SK-N-SH (cell line): ENCODE measurements at regions not wholly inside any gene's neighbourhood (a gene's known extent, or its start where the extent isn't known, plus 50 kb on each side); places are given as distances from the start of the nearest gene placed in this dataset.

Experiments
- CTCF ChIA-PET: fragments of 300-600, 350-600 bp; formaldehyde crosslinking; extraction: SDS; loops from one replicate; lab custom pipeline; 2021; lab: Yijun Ruan, JAX
- POLR2A ChIA-PET: fragments of 350-600 bp; sonication (Branson Sonifier 250); formaldehyde crosslinking; extraction: SDS; loops from one replicate; lab custom pipeline; 2020; ENCODE audit warnings: antibody characterized with exemption, inconsistent platforms; lab: Yijun Ruan, JAX
- DNase-seq: peaks from one replicate; pipeline ENCODE4 v3.0.0; 2012
- H2AFZ ChIP-seq: fragments of 200-600 bp; sonication (generic); 2 replicates; pipeline ENCODE4 v1.8.1; 2016; ENCODE audit warnings: antibody characterized with exemption, mild to moderate bottlenecking, low read depth
- H3F3A ChIP-seq: fragments of 200-600 bp; sonication (generic); replicated peaks from 2 replicates; pipeline ENCODE3; 2016; ENCODE audit warnings: antibody characterized with exemption, mild to moderate bottlenecking; ENCODE audit not compliant: insufficient read depth
- H3K27ac ChIP-seq, 2 experiments: fragments of 200-500 bp in 1 of 2; fragments of 200-600 bp in 1 of 2; sonication (Bioruptor generic) in 1 of 2; sonication (generic), shearing (Covaris generic) in 1 of 2; 2 replicates each; pipeline versions ENCODE4 v1.5.1 to v1.6.1; 2014 to 2016; ENCODE audit warnings: low read depth in 2 of 2, inconsistent platforms in 1 of 2, low read length in 1 of 2, mild to moderate bottlenecking in 1 of 2, mixed read lengths in 1 of 2
- H3K27me3 ChIP-seq: fragments of 200-600 bp; sonication (generic), shearing (Covaris generic); 2 replicates; pipeline ENCODE4 v1.6.1; 2016; ENCODE audit warnings: mixed run types; ENCODE audit not compliant: insufficient read depth
- H3K36me3 ChIP-seq, 2 experiments: fragments of 200-500 bp in 1 of 2; fragments of 200-600 bp in 1 of 2; sonication (Bioruptor generic) in 1 of 2; sonication (generic) in 1 of 2; replicated peaks in 1 of 2; 2 replicates each; pipeline versions ENCODE3 to v1.5.1; 2014 to 2016; ENCODE audit warnings: low read length in 1 of 2, mild to moderate bottlenecking in 1 of 2; ENCODE audit not compliant: insufficient read depth in 2 of 2, control insufficient read depth in 1 of 2
- H3K4me1 ChIP-seq, 2 experiments: fragments of 200-500 bp in 1 of 2; fragments of 200-600 bp in 1 of 2; sonication (Bioruptor generic) in 1 of 2; sonication (generic), shearing (Covaris generic) in 1 of 2; 2 replicates each; pipeline versions ENCODE4 v1.5.1 to v1.6.1; 2014 to 2016; ENCODE audit warnings: low read depth in 1 of 2, low read length in 1 of 2, mixed run types in 1 of 2; ENCODE audit not compliant: insufficient read depth in 2 of 2, control insufficient read depth in 1 of 2
- H3K4me2 ChIP-seq: fragments of 200-600 bp; sonication (generic), shearing (Covaris generic); 2 replicates; pipeline ENCODE4 v1.6.1; 2017; ENCODE audit warnings: mixed run types
- H3K4me3 ChIP-seq, 2 experiments: fragments of 200-500 bp in 1 of 2; fragments of 200-600 bp in 1 of 2; sonication (Bioruptor generic) in 1 of 2; sonication (generic), shearing (Covaris generic) in 1 of 2; 2 replicates each; pipeline versions ENCODE4 v1.5.1 to v1.8.1; 2014 to 2016; ENCODE audit warnings: low read depth in 2 of 2, inconsistent platforms in 1 of 2, low read length in 1 of 2, mild to moderate bottlenecking in 1 of 2, mixed read lengths in 1 of 2, moderate library complexity in 1 of 2
- H3K79me2 ChIP-seq: fragments of 200-600 bp; sonication (generic); 2 replicates; pipeline ENCODE4 v1.8.1; 2017; ENCODE audit warnings: mild to moderate bottlenecking; ENCODE audit not compliant: insufficient read depth
- H3K9ac ChIP-seq: fragments of 200-600 bp; sonication (generic); 2 replicates; pipeline ENCODE4 v1.6.1; 2017; ENCODE audit warnings: mixed run types
- H3K9me2 ChIP-seq: fragments of 200-600 bp; sonication (generic); 2 replicates; pipeline ENCODE4 v1.6.1; 2017; ENCODE audit warnings: mixed run types
- H3K9me3 ChIP-seq: fragments of 200-600 bp; sonication (generic); 2 replicates; pipeline ENCODE4 v1.6.1; 2017; ENCODE audit warnings: mixed run types, mild to moderate bottlenecking, moderate library complexity
- H4K20me1 ChIP-seq: fragments of 200-600 bp; sonication (generic); 2 replicates; pipeline ENCODE4 v1.6.1; 2017; ENCODE audit warnings: mild to moderate bottlenecking, mixed run types; ENCODE audit not compliant: insufficient read depth
- EP300 ChIP-seq, 2 experiments: IDR thresholded peaks; 2 replicates each; pipeline versions ENCODE4 v1.4.0 to v1.6.1; 2012; ENCODE audit warnings: borderline replicate concordance in 1 of 2, low read depth in 1 of 2, low read length in 1 of 2
- EZH2phosphoT487 ChIP-seq: fragments of 200-600 bp; sonication (generic); IDR thresholded peaks from 2 replicates; pipeline ENCODE4 v1.6.1; 2017; ENCODE audit warnings: low read depth, mixed run types, mild to moderate bottlenecking, antibody characterized with exemption, moderate library complexity, borderline replicate concordance
- FOSL2 ChIP-seq: IDR thresholded peaks from 2 replicates; pipeline ENCODE4 v1.4.0; 2012; ENCODE audit warnings: low read depth, mild to moderate bottlenecking, moderate library complexity, borderline replicate concordance
- MAX ChIP-seq: IDR thresholded peaks from 2 replicates; pipeline ENCODE4 v1.4.0; 2012; ENCODE audit warnings: low read depth
- MEF2A ChIP-seq: IDR thresholded peaks from 2 replicates; pipeline ENCODE4 v1.4.0; 2012; ENCODE audit warnings: low read depth, borderline replicate concordance
- NFIC ChIP-seq: IDR thresholded peaks from 2 replicates; pipeline ENCODE4 v1.4.0; 2012; ENCODE audit warnings: borderline replicate concordance
- NRF1 ChIP-seq: IDR thresholded peaks from 2 replicates; pipeline ENCODE4 v1.6.1; 2012; ENCODE audit warnings: low read depth, mild to moderate bottlenecking, low read length
- PBX3 ChIP-seq: IDR thresholded peaks from 2 replicates; pipeline ENCODE4; 2012
- RAD21 ChIP-seq: IDR thresholded peaks from 2 replicates; pipeline ENCODE4 v1.6.1; 2012; ENCODE audit warnings: mild to moderate bottlenecking, low read length
- RCOR1 ChIP-seq: fragments of 150-350 bp; IDR thresholded peaks from 2 replicates; pipeline ENCODE4 v1.6.1; 2017; ENCODE audit warnings: antibody characterized with exemption, low read length
- REST ChIP-seq: IDR thresholded peaks from 2 replicates; pipeline ENCODE4 v1.6.1; 2012; ENCODE audit warnings: mild to moderate bottlenecking, low read depth, low read length, moderate library complexity
- RFX5 ChIP-seq: IDR thresholded peaks from 2 replicates; pipeline ENCODE4 v1.6.1; 2012; ENCODE audit warnings: mild to moderate bottlenecking, improper control_type of control experiment, low read length
- RXRA ChIP-seq: IDR thresholded peaks from 2 replicates; pipeline ENCODE4 v1.4.0; 2012; ENCODE audit warnings: low read depth, mild to moderate bottlenecking, borderline replicate concordance
- SIN3A ChIP-seq: IDR thresholded peaks from 2 replicates; pipeline ENCODE4 v1.6.1; 2012; ENCODE audit warnings: low read depth, mild to moderate bottlenecking, low read length, moderate library complexity, borderline replicate concordance
- SMC3 ChIP-seq: IDR thresholded peaks from 2 replicates; pipeline ENCODE4 v1.6.1; 2012; ENCODE audit warnings: low read depth, low read length, improper control_type of control experiment
- TEAD4 ChIP-seq: IDR thresholded peaks from 2 replicates; pipeline ENCODE4 v1.4.0; 2012; ENCODE audit warnings: mild to moderate bottlenecking, borderline replicate concordance; ENCODE audit not compliant: insufficient read depth
- ZBTB33 ChIP-seq: IDR thresholded peaks from 2 replicates; pipeline ENCODE4 v1.4.0; 2012; ENCODE audit warnings: low read depth, borderline replicate concordance
- WGBS: methylation state at CpG from one replicate; pipeline ENCODE4 v1.1.6; 2017; ENCODE audit warnings: low lambda C conversion rate; 5-methylcytosine and 5-hydroxymethylcytosine counted together

GRCh38 chr5:4734348-4734747, 405.8 kb upstream of the ADAMTS16 start:
- Histone ChIP-seq H3K4me1 (no peaks in the 10 kb centered on the region), H3K9ac (no peak overlapping the region), H4K20me1 (no peaks in the 10 kb centered on the region), H3K9me3 (no peaks in the 10 kb centered on the region), H3K4me2 (no peak overlapping the region), H3K27me3 (no peaks in the 10 kb centered on the region; the same call in 1 of the 2 replicates), H3K27ac (no peak overlapping the region), H2AFZ (no peak overlapping the region), H3F3A (no peaks in the 10 kb centered on the region), H3K36me3 (no peaks in the 10 kb centered on the region), H3K79me2 (no peaks in the 10 kb centered on the region), H3K9me2 (no peaks in the 10 kb centered on the region), H3K4me3 (no peak overlapping the region)
- POLR2A ChIA-PET: no interaction called here
- no peak for DNase-seq
- no peak for TF ChIP-seq SMC3
- TF ChIP-seq REST: no peak
- TF ChIP-seq TEAD4: no peak
- TF ChIP-seq EP300 (IDR thresholded peaks at IDR 0.05; ENCODE audit: borderline replicate concordance in 1 of 2, low read depth in 1 of 2, low read length in 1 of 2): no peak
- TF ChIP-seq EZH2phosphoT487: no peak
- TF ChIP-seq SIN3A: no peak
- no peak for TF ChIP-seq FOSL2
- TF ChIP-seq RFX5: no peak
- TF ChIP-seq NFIC: no peak
- no peak for TF ChIP-seq MAX
- CTCF ChIA-PET: no interaction called here
- WGBS: 0% methylated on average over 2 of the region's 2 CpGs

- Histone ChIP-seq H3K79me2 (no peaks in the 10 kb centered on the region), H3K4me3 (no peak overlapping the region), H3K9me2 (no peaks in the 10 kb centered on the region), H3K9me3 (no peaks in the 10 kb centered on the region), H3K36me3 (no peaks in the 10 kb centered on the region), H3K27ac (no peak overlapping the region), H3K4me2 (no peak overlapping the region), H3K9ac (no peak overlapping the region), H3K27me3 (no peaks in the 10 kb centered on the region), H3F3A (no peaks in the 10 kb centered on the region), H3K4me1 (no peaks in the 10 kb centered on the region), H2AFZ (no peak overlapping the region), H4K20me1 (no peaks in the 10 kb centered on the region)
- 0% methylated on average over 3 of the region's 3 CpGs for WGBS
- ChIA-PET CTCF (no interaction called here), POLR2A (no interaction called here)
- no peak for DNase-seq
- no peak for TF ChIP-seq RFX5
- no peak for TF ChIP-seq REST
- no peak for TF ChIP-seq NFIC
- no peak for TF ChIP-seq ZBTB33
- TF ChIP-seq RCOR1: no peak
- TF ChIP-seq MEF2A: no peak
- no peak for TF ChIP-seq RAD21
- TF ChIP-seq RXRA: no peak
- no peak for TF ChIP-seq SIN3A
- no peak for TF ChIP-seq PBX3
- TF ChIP-seq NRF1: no peak
- no peak for TF ChIP-seq EZH2phosphoT487
These were observed 404.9 kb upstream of the ADAMTS16 start for GRCh38 chr5:4735261-4735660.
